GM19463 (cell line): ENCODE measurements at regions not wholly inside any gene's neighbourhood (a gene's known extent, or its start where the extent isn't known, plus 50 kb on each side); places are given as distances from the start of the nearest gene placed in this dataset.

ENCODE experiments used
- ATAC-seq: cut with Tn5 transposase; IDR thresholded peaks from one replicate; pipeline ENCODE4 v1.9.1; 2021; ENCODE audit warnings: mild to moderate bottlenecking, moderate library complexity; ENCODE audit not compliant: unreplicated experiment

DNA sequence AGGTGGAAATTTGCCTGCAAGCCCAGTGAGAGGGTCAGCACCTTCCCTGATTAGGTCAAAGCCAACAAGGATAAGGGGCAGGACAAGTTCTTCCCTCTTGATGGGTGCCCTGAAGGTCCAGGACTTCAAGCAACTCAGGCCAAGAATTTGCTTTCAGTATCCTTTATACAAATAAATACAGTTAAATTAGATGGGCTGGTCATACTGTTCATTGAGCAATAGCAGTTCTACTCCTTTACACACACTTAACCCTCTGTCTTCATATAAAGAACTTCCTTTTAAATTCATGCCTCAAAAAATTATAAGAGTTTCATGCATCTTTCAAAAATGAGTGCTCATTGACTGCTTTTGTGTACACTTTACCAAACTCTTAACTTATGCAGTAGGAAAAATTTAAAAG is 392.0 kb downstream of the SPRY1 start:
- ATAC-seq, result no peak

DNA sequence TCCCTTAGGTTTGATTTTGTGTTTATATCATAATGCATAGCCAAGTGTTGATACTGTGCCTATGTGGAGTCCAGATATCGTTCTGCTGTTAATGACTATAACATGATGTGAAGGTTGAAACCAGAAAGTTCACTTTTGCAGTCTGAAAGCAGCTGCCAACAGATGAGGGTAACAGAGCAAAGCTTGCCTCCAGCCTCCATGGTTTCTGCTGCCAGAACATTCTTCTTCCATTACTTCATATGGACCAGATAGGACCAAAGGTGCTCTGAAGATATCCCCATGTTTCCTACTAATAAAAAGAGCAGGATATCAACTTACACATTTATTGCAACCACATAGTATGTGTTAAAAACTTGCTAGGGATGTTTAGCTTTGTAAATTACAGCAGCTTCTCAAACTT is 394.1 kb downstream of the SPRY1 start:
- ATAC-seq, result no peak

DNA sequence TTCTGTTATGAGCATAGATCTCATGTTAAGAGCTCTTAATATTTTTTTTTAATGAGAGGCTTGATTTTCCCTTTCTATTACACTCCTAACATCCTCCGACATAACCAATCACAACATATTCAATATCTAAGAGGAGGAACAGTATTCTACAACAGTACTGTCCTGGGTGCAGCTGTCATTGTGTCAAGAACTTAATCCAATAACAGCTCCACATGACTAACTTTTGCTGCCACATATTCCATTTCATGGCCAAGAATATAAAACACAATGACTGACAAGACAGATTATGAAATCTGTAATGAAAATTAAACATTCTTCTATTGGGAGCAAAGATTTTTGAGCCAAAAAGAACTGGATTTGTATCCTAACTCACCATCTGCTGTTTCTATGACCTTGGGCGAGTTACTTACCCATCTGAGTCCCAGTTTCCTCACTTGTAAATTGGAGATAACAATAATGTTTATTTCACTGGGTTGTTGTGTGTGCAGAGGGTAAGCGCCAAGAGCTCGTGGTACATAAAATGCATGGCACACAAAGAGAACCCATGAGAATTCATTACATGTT is 405.6 kb downstream of the SPRY1 start:
- no peak for ATAC-seq

DNA sequence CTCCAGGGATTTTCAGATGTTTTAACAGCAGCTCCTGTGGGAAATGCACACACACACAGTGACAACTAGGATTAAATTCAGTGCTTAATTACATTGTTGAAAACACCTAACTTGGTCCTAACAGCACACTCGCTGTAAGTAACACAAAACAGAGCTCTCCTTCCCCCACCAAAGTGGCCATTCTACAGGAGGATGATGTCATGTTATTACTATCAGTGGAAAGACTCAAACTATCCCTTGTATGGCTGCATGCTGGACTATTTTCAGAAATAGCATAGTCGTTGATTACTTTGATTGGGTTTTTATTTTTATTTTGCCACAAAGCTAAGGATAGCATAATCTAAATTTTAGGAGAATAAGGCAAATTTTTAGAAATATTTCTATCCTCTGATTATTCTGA is 406.3 kb downstream of the SPRY1 start:
- ATAC-seq, result no peak

DNA sequence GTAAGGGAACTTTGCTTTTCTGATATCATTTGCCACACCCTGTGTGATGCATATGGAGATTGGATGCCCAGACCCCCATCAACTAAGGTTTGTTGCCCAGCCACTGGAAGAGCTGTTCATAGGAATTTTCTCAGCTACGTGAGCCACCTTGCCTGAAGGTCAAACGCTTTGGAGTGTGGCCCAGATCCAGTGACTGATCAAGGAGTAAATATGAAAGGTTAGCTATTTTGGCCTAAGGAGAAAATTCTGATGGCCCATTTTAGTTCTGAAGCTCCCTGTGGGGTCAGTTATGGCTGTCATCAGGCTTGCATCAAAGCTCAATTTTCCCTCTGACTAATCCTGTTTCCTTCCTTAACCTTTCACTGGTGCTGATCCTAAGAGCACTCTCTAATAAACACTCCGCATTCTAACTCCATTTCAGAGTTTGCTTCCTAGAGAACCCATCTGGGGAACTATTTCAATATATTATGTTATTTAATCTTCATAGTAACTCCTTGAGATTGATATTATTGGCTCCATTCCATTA is 407.7 kb downstream of the SPRY1 start:
- no peak for ATAC-seq

DNA sequence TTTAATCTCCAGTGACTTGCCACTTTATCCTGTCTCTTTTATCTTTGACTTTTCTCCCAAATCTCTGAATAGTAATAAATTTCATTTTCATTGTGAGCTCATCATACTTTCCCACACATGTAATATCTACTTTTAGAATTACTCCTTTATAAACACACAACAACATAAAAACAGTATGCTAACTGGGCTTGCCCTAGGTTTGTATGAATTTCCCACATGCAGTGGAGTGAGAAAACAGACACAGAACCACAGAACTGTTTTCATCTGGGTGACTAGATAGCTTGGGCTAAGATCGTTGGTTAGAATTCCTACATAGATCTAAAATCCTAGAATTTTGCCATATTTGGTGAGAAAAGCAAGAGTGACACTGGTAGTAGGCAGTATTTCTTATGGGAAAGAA is 409.5 kb downstream of the SPRY1 start:
- ATAC-seq, result no peak

DNA sequence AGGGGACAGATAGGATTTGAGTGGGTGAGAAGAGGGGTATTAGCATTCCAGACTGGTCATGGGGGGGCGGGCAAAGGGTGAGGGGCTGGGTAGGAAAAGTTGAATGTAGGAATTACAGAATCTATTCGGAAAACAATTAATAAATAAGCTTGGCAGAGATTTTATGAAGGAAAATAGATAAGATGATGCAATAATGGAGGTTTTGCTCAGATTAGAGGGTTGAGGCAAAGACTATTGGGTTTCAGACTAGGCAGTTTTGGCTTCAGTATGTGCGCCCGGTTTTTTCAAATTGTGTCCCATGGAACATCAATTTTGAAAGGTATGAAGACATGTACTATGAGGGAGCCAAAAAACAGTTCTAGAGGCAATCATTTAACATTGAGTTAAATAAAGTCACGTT is 410.6 kb downstream of the SPRY1 start:
- ATAC-seq, result no peak

DNA sequence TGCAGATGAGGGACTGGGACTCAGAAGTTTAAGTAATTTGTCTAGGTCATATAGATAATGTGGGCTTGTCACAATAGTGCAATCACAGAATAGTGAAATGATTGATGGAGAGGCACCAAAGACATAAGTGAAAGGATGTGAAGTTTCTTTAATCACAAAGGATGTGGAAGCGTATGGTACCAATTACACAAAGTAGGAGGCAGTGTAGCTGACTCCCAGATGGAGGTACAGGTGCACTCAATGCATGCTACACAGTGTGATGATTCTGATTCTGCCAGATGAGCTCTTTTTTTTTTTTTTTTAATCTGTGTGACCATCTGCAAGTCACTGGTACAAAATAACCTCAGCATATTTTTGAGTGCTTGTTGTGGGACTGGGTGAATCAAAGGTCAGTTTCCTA is 411.3 kb downstream of the SPRY1 start:
- ATAC-seq, result no peak

DNA sequence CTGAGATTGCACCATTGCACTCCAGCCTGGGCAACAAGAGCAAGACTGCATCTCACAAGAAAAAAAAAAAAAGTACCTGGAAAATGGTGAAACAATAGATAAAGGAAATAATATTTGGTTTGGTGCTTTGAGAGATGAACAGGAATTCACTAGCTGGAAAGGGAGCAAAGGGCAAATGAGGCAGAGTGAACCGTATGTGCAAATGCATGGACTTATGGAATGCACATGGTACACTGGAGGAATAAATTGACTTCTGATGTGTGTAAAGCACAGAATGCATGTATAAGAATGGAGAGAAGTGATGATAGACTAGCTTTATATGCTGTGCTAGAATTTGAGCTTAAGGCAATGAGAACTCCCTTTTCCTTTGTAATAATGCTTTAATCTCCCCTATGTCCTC is 413.3 kb downstream of the SPRY1 start:
- no peak for ATAC-seq

DNA sequence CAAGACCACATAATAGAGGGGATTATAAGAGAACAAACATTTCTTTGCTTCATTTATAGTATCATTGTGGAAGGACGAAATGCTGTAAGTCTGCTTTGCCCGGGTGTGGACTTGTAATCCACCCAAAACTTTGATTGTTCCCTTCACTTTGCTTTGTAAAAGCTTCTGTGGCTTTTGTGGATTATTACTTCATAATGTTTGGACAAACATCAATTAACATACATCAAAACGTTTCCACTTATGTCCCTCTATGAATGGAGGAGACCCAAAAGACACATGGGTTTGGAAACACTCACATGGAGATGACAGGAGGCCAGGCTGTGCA is 415.4 kb downstream of the SPRY1 start:
- ATAC-seq, result peak; percentile 17

DNA sequence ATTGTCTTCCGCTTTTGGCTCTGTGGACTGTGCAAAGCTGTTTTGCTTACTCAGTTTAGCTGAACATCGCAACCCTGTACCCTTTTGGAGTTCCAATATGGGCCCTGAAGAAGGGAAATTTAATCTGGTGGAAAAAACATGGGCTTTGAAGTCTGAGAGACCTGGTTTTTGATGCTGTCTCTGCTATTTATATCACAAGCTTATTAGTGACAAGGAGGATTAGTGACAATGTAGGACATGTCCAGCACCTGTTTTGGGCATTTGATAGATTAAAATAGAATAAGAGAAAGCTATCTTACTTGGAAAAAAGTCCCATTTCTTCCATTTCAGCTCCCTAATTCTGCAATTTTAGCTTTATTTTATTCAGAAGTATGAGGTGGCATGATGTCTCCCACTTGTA is 417.3 kb downstream of the SPRY1 start:
- ATAC-seq, result no peak

DNA sequence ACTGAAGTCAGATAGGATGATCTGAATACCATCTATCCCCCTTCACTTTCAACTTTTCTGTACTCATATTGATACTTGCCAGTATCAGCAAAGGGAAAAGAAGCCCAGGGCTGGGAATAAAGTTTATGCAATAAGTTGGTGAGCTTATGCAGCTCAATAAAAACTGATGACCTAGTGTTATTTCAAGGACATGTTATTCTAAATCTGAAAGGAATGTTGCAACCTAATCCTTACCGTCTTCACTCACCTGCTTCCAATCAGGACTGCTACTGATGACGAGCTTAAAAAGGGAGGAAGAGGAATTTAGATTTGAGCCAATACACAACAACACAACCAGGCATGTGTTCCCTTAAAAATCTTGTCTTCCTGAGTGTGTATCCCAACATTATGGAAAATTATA is 419.9 kb downstream of the SPRY1 start:
- no peak for ATAC-seq

DNA sequence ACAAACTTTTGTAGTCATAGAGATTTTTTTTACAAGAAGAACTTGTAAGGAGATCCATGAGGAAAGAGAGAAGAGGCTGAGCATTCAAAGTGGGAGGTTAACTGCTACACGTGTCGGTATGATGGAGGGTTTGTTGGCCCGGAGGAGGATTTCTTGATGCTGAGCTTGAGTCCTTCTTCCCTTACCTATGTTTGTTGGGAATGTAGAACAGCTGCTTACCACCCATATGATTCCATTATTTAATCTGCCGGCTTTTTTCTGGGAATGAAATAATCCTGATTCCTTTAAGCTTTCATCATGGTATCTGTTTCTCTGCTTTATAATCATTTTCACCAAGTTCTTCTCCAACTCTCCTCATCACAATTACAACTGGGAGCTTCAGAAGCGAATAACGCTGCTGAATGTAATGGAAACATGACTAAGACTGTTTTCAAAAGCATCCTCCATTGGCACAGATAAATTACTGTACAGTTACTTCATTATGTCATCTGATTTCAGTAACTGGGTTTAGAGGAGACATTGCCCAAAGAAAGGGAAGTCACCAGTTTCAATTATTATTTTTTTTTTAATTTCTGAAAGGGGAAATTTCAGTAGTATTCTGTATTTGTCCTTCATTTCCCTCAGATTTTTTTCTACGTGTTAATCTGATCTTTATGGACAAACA is 420.6 kb downstream of the SPRY1 start:
- ATAC-seq, result no peak

DNA sequence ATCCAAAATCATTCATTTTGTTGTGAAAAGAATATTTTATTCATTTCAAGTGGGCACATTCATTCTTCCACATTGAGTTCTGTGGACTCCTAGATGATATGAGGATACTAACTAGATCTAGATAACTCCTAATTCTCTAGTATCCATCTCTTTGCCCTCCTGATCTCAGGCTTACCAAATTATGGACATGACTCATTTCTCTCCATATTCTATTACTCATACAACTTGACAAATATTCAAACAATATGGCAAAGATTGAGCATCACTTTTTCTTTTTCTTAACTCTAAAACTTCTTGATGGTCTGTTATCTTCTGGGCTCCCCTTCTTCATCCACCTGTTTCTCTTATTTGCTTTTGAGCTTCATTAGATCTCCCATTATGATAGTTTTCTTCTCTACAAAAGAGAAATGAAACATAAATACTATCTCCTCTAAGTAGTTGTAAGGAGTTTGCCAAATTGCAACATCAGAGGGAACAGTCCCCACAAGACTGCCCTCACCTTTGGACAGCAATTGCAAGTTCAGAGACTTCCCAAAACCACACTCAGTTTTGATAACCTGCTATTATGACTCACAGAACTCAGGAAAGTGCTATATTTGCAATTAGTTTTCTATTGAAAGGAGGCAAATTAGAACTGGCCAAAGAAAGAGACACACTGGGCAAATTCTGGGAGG is 422.9 kb downstream of the SPRY1 start:
- no peak for ATAC-seq

DNA sequence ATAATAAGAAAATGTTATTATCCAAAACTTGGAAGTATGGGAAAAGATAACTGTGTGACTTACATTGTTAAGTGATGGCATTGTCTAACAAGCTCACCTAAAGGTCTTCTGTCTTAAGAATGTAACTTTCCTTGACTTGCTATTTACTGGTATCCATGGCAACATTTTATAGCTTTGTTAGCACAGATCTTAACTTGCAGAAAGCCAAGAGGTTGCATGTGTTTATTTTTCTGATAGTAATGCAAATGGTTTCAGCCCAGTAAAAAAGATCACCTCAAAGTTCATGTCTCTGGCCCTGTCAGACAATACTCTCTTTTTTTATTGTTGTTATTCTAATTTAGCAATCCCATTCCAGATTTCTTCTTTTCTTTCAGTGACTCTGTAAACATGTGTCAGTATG is 425.3 kb downstream of the SPRY1 start:
- no peak for ATAC-seq

DNA sequence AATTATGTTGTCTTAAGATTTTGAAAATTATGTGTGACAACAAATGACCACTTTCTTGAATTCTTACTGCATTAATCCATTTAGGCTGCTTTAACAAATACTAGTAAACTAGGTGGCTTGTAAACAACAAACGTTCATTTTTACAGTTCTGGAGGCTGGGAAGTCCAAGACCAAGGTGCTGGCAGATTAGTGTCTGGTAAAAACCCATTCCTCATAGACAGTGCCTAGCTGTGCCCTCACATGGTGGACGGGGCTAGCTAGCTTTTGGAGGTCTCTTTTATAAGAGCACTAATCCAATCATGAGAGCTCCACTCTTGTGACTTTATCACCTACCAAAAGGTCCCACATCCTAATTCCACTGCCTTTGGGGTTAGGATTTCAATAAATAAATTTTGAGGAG is 425.8 kb downstream of the SPRY1 start:
- no peak for ATAC-seq

DNA sequence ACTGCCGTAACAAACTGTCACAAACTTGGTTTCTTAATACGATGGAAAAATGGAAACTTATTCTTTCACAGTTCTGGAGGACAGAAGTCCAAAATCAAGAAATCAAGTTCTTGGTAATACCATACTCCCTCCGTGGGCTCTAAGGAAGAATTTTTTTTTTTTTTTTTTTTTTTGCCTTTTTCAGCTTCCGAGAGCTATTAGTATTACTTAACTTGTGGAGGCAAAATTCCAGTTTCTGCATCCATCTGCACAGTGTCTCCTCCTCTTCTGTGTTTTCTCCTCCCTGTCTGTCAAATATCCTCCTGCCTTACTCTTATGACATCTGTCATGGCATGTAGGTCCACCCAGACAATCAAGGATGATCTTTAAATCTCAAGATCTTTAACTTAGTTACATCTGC is 426.6 kb downstream of the SPRY1 start:
- ATAC-seq, result no peak

DNA sequence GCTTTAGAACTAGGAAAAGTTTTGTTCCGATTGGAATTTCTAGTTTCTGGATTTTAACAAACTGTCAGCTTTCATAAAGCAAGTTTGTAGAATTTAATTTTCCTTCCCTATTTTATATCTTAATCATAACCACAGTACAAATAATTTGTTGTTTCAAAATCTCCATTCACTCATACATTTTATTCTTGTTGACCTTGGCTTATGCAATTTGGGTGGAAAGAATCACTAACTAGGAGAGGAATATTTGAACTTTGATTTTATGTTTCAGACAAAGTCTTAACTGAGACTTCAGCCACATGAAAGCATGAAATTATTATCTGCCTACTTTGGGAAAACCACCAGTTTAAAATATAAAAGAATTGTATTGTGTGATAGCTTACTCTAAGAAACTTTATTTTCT is 427.9 kb downstream of the SPRY1 start:
- ATAC-seq, result no peak

DNA sequence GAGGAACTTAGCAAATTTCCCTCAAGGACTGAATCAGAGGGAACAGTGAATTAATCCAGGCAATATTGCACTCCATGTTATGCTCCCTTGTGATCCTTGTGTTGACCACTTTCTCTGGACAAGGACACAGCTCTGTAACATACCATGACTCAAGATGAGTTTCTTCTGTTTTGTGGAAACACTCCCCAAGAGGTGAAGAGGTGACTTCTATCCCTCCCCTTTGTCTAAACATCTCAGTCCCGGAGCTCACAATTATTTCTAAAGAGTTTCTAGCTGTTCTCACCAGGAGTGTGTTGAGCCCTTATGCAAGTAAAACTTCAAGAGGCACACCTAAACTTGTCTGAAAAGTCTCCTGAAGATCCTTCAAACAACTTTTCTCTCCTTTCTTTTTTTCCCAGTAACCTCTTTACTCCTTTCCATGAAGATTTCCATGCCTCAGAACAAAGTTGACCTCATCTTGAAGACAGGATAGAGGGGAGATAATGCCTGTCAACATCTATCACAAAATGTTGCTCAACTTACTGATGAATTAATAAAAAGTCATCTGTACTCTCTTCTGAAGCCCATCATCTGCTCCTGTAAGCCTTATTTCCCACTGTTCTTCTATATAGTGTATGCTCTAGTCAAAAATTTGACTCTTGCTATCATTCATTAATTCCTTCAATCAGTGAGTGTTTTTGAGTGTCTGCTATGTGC is 429.1 kb downstream of the SPRY1 start:
- ATAC-seq, result no peak

DNA sequence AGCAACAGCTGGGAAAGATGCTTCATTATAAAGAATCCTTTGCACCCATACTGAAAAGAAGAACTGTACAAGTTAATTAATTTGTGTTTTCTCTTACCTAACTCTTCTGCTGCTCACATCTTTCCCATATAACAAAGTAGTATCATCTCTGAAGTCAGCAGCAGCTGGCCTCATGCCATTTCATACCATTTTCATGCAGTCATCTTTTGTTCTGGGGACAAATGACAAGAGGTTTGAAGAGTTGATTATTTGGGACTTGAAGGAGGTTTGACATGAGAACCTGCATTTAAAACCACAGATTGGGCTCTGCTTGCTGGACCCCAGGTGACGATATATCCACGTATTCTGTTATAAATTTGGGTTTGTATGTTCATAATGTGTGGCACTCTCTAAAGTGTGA is 430.3 kb downstream of the SPRY1 start:
- no peak for ATAC-seq

DNA sequence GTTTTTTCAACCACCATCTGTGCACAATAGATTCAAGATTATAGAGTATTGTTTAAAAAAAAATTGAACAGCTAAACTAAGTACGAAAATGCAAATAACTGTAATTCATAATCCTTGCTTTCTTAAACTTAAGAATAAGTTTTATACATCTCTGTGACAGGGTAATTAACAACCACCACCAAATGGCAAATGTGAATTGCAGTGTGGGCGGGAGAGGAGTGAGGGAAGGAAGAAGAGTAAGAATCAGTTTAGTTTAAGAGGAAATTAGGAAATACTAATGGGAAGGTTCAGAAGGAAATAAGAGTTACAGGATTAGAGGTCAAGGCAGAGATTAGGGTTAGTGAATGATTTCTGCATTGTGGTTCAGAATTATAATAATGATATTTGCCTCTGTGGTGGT is 430.9 kb downstream of the SPRY1 start:
- ATAC-seq, result no peak

DNA sequence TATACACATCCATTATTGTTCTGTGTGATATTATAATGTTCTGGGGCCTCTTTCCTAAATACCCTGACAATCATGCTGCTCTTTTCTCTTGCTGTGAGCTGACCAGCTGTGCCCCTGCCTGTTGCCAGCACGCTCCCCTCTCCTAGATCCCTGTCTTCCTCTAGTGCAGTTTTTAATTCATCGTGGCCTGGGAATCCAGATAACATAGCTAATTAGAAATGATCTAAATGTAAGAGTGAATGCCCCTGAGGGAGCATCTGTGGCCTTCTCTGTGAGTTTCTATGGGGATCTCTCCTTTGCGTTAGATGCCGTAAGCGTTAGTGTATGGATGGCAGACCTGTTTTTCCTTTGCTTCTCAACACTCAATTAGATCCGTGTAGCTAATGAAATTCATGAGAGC is 434.3 kb downstream of the SPRY1 start:
- ATAC-seq, result no peak
